H1 (cell line): ENCODE measurements at regions not wholly inside any gene's neighbourhood (a gene's known extent, or its start where the extent isn't known, plus 50 kb on each side); places are given as distances from the start of the nearest gene placed in this dataset.

ENCODE experiments used
- CTCF ChIA-PET: fragments of 300-600 bp; sonication (Branson Sonifier 250); formaldehyde crosslinking; loops from one replicate; lab custom pipeline; 2021; ENCODE audit not compliant: partially characterized antibody; lab: Charles Lee
- POLR2A ChIA-PET: fragments of 300-600 bp; sonication (Branson Sonifier 250); formaldehyde crosslinking; loops from one replicate; lab custom pipeline; 2021; ENCODE audit warnings: inconsistent platforms; ENCODE audit not compliant: partially characterized antibody; lab: Charles Lee
- DNase-seq, 2 experiments: peaks; one replicate each; pipeline versions ENCODE4 v3.0.0 to v3.0.0-alpha.2; 2010 to 2022; ENCODE audit warnings: low spot score in 2 of 2, low read depth in 1 of 2, mixed read lengths in 1 of 2
- FAIRE-seq: peaks from 2 replicates; lab custom pipeline; 2011; peaks lifted over from hg19 to GRCh38; lab: Jason Lieb, UNC
- H2AFZ ChIP-seq: 2 replicates; pipeline ENCODE4 v1.8.1; 2012; ENCODE audit warnings: low read length, inconsistent platforms
- H2AK5ac ChIP-seq: 2 replicates; pipeline ENCODE4 v1.6.1; 2013; ENCODE audit warnings: low read depth, low read length
- H2BK120ac ChIP-seq: replicated peaks from 2 replicates; pipeline ENCODE3; 2013; ENCODE audit warnings: low read depth, low read length, inconsistent platforms
- H2BK12ac ChIP-seq: 2 replicates; pipeline ENCODE4 v1.6.1; 2013; ENCODE audit warnings: low read depth, low read length
- H2BK15ac ChIP-seq: 2 replicates; pipeline ENCODE4 v1.6.1; 2013; ENCODE audit warnings: low read length
- H2BK20ac ChIP-seq: 2 replicates; pipeline ENCODE4 v1.6.1; 2013; ENCODE audit warnings: low read length
- H2BK5ac ChIP-seq: 2 replicates; pipeline ENCODE4 v1.6.1; 2013; ENCODE audit warnings: low read depth, low read length
- H3K14ac ChIP-seq: 2 replicates; pipeline ENCODE4 v1.6.1; 2013; ENCODE audit warnings: inconsistent platforms; ENCODE audit not compliant: insufficient read length
- H3K18ac ChIP-seq: 2 replicates; pipeline ENCODE4 v1.6.1; 2013; ENCODE audit warnings: low read length; ENCODE audit errors: extremely low read depth
- H3K23ac ChIP-seq: 2 replicates; pipeline ENCODE4 v1.6.1; 2013; ENCODE audit warnings: inconsistent platforms; ENCODE audit not compliant: insufficient read length
- H3K23me2 ChIP-seq: 2 replicates; pipeline ENCODE4 v1.6.1; 2013; ENCODE audit warnings: low read depth, low read length
- H3K27ac ChIP-seq: 2 replicates; pipeline ENCODE4 v1.6.1; 2011; ENCODE audit warnings: low read depth, low read length, inconsistent platforms
- H3K27me3 ChIP-seq, 4 experiments: replicated peaks in 1 of 4; 1 replicate in 1 of 4; 2 replicates in 3 of 4; pipeline versions ENCODE4 v1.6.1 to v1.8.1; 2011 to 2013; ENCODE audit warnings: low read length in 3 of 4, mild to moderate bottlenecking in 3 of 4, inconsistent platforms in 2 of 4, mixed read lengths in 2 of 4, moderate library complexity in 1 of 4; ENCODE audit not compliant: control insufficient read depth in 3 of 4, insufficient read depth in 3 of 4; ENCODE audit errors: extremely low read depth in 1 of 4
- H3K36me3 ChIP-seq, 4 experiments: 2 replicates each; pipeline versions ENCODE4 v1.6.1 to v1.8.1; 2011 to 2013; ENCODE audit warnings: mild to moderate bottlenecking in 4 of 4, low read length in 3 of 4, moderate library complexity in 2 of 4, control low read depth in 1 of 4, inconsistent platforms in 1 of 4; ENCODE audit not compliant: insufficient read depth in 4 of 4, control insufficient read depth in 2 of 4
- H3K4ac ChIP-seq: replicated peaks from 2 replicates; pipeline ENCODE3; 2013; ENCODE audit warnings: low read length, low read depth, mixed read lengths, inconsistent platforms; ENCODE audit not compliant: insufficient read length
- H3K4me1 ChIP-seq, 4 experiments: replicated peaks in 1 of 4; 1 replicate in 1 of 4; 2 replicates in 3 of 4; pipeline versions ENCODE4 v1.6.1 to v1.8.1; 2011 to 2013; ENCODE audit warnings: low read length in 3 of 4, inconsistent platforms in 2 of 4, mixed read lengths in 1 of 4; ENCODE audit not compliant: insufficient read depth in 4 of 4, control insufficient read depth in 3 of 4
- H3K4me2 ChIP-seq, 2 experiments: 2 replicates each; pipeline versions ENCODE4 v1.6.1 to v1.8.1; 2011 to 2013; ENCODE audit warnings: low read depth in 2 of 2, low read length in 2 of 2, control low read depth in 1 of 2, inconsistent platforms in 1 of 2, mild to moderate bottlenecking in 1 of 2; ENCODE audit not compliant: insufficient read depth in 1 of 2
- H3K4me3 ChIP-seq, 4 experiments: fragments of 200-600, 300-600 bp in 1 of 4; sonication (generic), shearing (Covaris generic), sonication (Bioruptor Twin) in 1 of 4; 2 replicates each; pipeline versions ENCODE4 v1.5.1 to v1.8.1; 2011 to 2016; ENCODE audit warnings: low read length in 4 of 4, low read depth in 3 of 4, control low read depth in 2 of 4, inconsistent platforms in 2 of 4, mild to moderate bottlenecking in 2 of 4, mixed read lengths in 1 of 4, moderate library complexity in 1 of 4; ENCODE audit not compliant: insufficient read depth in 2 of 4; ENCODE audit errors: extremely low read depth in 1 of 4
- H3K56ac ChIP-seq: replicated peaks from 2 replicates; pipeline ENCODE3; 2013; ENCODE audit warnings: low read depth, mild to moderate bottlenecking, mixed read lengths, low read length, inconsistent platforms; ENCODE audit not compliant: insufficient read length
- H3K79me1 ChIP-seq: 2 replicates; pipeline ENCODE4 v1.6.1; 2013; ENCODE audit warnings: low read depth, low read length, control low read depth
- H3K79me2 ChIP-seq, 2 experiments: 2 replicates each; pipeline versions ENCODE4 v1.6.1 to v1.8.1; 2012 to 2013; ENCODE audit warnings: low read length in 2 of 2, mild to moderate bottlenecking in 2 of 2, inconsistent platforms in 1 of 2; ENCODE audit not compliant: insufficient read depth in 2 of 2, control insufficient read depth in 1 of 2
- H3K9ac ChIP-seq, 4 experiments: replicated peaks in 1 of 4; 1 replicate in 1 of 4; 2 replicates in 3 of 4; pipeline versions ENCODE4 v1.6.1 to v1.8.1; 2011 to 2013; ENCODE audit warnings: low read depth in 3 of 4, low read length in 3 of 4, control low read depth in 2 of 4, mild to moderate bottlenecking in 2 of 4, moderate library complexity in 2 of 4, inconsistent platforms in 1 of 4; ENCODE audit errors: extremely low read depth in 1 of 4
- H3K9me3 ChIP-seq, 2 experiments: 2 replicates each; pipeline versions ENCODE4 v1.6.1 to v1.8.1; 2012 to 2013; ENCODE audit warnings: mild to moderate bottlenecking in 2 of 2, moderate library complexity in 2 of 2, control low read depth in 1 of 2, inconsistent platforms in 1 of 2, low read depth in 1 of 2, low read length in 1 of 2, mixed read lengths in 1 of 2; ENCODE audit not compliant: insufficient read depth in 2 of 2
- H4K20me1 ChIP-seq, 2 experiments: replicated peaks in 1 of 2; 2 replicates each; pipeline versions ENCODE3 to v1.8.1; 2011 to 2013; ENCODE audit warnings: inconsistent platforms in 2 of 2, low read length in 2 of 2, mild to moderate bottlenecking in 1 of 2; ENCODE audit not compliant: insufficient read depth in 2 of 2, control insufficient read depth in 1 of 2
- H4K5ac ChIP-seq: 2 replicates; pipeline ENCODE4 v1.6.1; 2013; ENCODE audit warnings: low read length, low read depth, mixed read lengths, inconsistent platforms; ENCODE audit not compliant: insufficient read length
- H4K8ac ChIP-seq: 2 replicates; pipeline ENCODE4 v1.8.0; 2013; ENCODE audit warnings: mild to moderate bottlenecking, moderate library complexity, low read length, inconsistent platforms; ENCODE audit not compliant: insufficient read depth; ENCODE audit errors: extremely low read depth
- H4K91ac ChIP-seq: replicated peaks from 2 replicates; pipeline ENCODE3; 2013; ENCODE audit warnings: low read length, mixed read lengths, inconsistent platforms; ENCODE audit not compliant: insufficient read length
- ASH2L ChIP-seq: fragments of 200-600, 300-600 bp; sonication (generic); IDR thresholded peaks from one replicate; pipeline ENCODE4 v1.7.1; 2017; ENCODE audit warnings: low read length
- POLR2AphosphoS5 ChIP-seq: IDR thresholded peaks from 2 replicates; pipeline ENCODE4 v1.6.1; 2011; ENCODE audit warnings: low read depth, low read length
- RXRA ChIP-seq: IDR thresholded peaks from 2 replicates; pipeline ENCODE4 v1.6.1; 2011; ENCODE audit warnings: low read depth, mild to moderate bottlenecking, low read length, moderate library complexity; ENCODE audit not compliant: insufficient read depth
- ZNF274 ChIP-seq: IDR thresholded peaks from 2 replicates; pipeline ENCODE4 v1.7.0; 2012; ENCODE audit warnings: low read length, borderline replicate concordance; ENCODE audit errors: extremely low read depth
- WGBS, 2 experiments: shearing (Covaris generic) in 1 of 2; methylation state at CpG; one replicate each; pipeline versions ENCODE4 v1.1.6 to v1.1.7; 2013 to 2015; ENCODE audit warnings: low lambda C conversion rate in 2 of 2, mixed read lengths in 2 of 2, inconsistent platforms in 1 of 2, low coverage in 1 of 2, missing lambda C conversion rate in 1 of 2; ENCODE audit not compliant: insufficient replicate concordance in 2 of 2, insufficient coverage in 1 of 2, insufficient read length in 1 of 2; ENCODE audit errors: extremely low coverage in 1 of 2, missing lambda C conversion rate in 1 of 2; 5-methylcytosine and 5-hydroxymethylcytosine counted together

DNA sequence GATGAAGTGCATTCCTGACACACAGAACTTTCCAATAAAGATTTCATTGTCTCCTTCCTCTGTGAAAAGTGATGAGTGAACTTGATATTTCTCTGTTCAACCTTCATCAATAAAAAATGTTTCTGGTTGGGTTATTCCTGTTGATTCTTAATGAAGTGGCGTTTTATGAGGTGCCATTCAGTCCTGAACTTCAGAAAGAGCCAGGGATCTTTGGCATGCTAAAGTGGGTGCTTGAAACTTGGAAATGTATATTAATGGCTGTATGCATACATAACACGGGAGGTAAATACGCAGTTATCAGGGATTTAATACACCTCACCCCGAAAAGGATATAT is 151.6 kb downstream of the ACTR3B start:
- H3K27ac ChIP-seq, result no peak overlapping the region
- H2BK20ac ChIP-seq, result no peak overlapping the region
- no peak overlapping the region for H3K14ac ChIP-seq
- H3K23ac ChIP-seq, result no peak overlapping the region
- H2BK12ac ChIP-seq, result no peak overlapping the region
- no peak overlapping the region for H2AK5ac ChIP-seq
- CTCF ChIA-PET, result no interaction called here
- no peak overlapping the region for H3K4me3 ChIP-seq
- H3K36me3 ChIP-seq, result no peaks in the 10 kb centered on the region; a peak in 1 of 8 replicates
- no peak for DNase-seq
- H4K20me1 ChIP-seq, result peaks cover 0 to 17% of the 10 kb centered on the region in 2 experiments
- no peaks in the 10 kb centered on the region for H3K79me1 ChIP-seq
- peaks cover 0 to 3% (median 0%) of the 10 kb centered on the region in 4 experiments; a peak in 1 of 7 replicates for H3K4me1 ChIP-seq
- H3K56ac ChIP-seq, result no peak overlapping the region
- H3K79me2 ChIP-seq, result no peaks in the 10 kb centered on the region
- no peak overlapping the region for H4K91ac ChIP-seq
- no peaks in the 10 kb centered on the region; a peak in 1 of 7 replicates for H3K27me3 ChIP-seq
- peaks cover 19% of the 10 kb centered on the region; the same call in 1 of the 2 replicates for H3K23me2 ChIP-seq
- no peak overlapping the region for H4K8ac ChIP-seq
- no peak overlapping the region for H3K18ac ChIP-seq
- H2AFZ ChIP-seq, result no peak overlapping the region
- H2BK5ac ChIP-seq, result no peak overlapping the region
- peaks cover 0 to 11% of the 10 kb centered on the region in 2 experiments; a peak in 1 of 4 replicates for H3K9me3 ChIP-seq
- 87% methylated on average over 4 of the region's 4 CpGs; no CpG with 5 or more reads in 1 of the 2 experiments for WGBS, 2 experiments
- H3K4me2 ChIP-seq, result no peak overlapping the region
- no peak overlapping the region for H2BK15ac ChIP-seq
- no peak overlapping the region for H4K5ac ChIP-seq
- H3K4ac ChIP-seq, result no peak overlapping the region
- POLR2A ChIA-PET, result no interaction called here
- H2BK120ac ChIP-seq, result no peak overlapping the region
- TF ChIP-seq RXRA (no peak), ZNF274 (no peak), ASH2L (no peak), POLR2AphosphoS5 (no peak)
- TF ChIP-seq, all 59 proteins: peak for 0
- FAIRE-seq, result no peak
- H3K9ac ChIP-seq, result no peak overlapping the region
